DMS 273 treated with DMSO at 0.1 percent for 48 hours (cell line): ENCODE measurements at regions not wholly inside any gene's neighbourhood (a gene's known extent, or its start where the extent isn't known, plus 50 kb on each side); places are given as distances from the start of the nearest gene placed in this dataset.
"Not testable (repeated sequence)": the region's sequence is repeated elsewhere in the genome, so short reads cannot be mapped to it uniquely, and the experiment has no call there.

ENCODE experiments used
- DNase-seq: peaks from one replicate; lab custom pipeline; 2025; lab: John Stamatoyannopoulos, UW

DNA sequence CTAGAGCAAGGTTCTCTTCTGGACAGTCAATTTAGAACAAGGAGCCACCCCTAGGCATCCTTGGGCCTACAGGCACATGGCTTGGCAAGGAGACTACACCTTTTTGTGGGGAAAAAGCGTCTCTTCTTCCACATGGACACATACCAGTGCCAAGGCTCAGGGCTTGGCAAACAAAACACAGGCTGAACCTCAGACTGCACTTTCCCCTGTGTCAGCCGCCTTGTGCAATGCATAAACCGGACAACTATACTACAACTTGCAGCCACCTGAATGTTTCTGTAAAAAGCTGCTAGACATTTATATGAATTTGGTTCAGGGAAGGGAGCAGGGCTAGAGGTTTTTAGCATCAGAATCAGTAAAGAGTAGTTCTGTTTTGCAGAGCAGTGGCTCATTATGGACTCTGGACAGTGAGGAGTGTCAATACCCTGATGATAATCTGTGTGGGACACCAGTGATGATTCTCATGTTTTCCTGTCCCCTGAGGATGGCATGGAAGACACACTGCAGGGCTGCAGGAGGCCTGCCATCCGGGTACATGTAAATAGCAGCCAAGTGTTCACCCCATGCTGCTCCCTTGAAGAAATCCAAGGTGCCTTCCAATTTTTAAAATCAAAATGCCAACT is 118.9 kb downstream of the GATA3 start:
- DNase-seq = no peak

DNA sequence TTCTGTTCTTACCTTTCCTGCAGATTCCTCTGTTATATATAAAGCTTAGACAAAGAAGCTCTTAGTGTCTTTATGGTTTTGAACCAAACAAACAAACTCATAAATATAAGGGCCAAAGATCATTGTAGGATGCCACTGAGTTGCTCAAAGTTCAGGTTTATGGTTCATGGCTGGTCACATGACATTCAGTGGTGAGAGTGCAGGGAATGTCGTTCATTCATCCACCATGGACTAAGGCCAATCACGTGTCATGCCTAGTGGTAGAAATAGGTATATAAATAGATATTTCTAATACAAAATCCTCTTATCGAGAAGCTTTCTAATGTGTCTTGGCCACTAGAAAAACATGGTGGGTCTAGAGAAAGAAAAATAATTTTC is 119.4 kb downstream of the GATA3 start:
- no peak for DNase-seq

DNA sequence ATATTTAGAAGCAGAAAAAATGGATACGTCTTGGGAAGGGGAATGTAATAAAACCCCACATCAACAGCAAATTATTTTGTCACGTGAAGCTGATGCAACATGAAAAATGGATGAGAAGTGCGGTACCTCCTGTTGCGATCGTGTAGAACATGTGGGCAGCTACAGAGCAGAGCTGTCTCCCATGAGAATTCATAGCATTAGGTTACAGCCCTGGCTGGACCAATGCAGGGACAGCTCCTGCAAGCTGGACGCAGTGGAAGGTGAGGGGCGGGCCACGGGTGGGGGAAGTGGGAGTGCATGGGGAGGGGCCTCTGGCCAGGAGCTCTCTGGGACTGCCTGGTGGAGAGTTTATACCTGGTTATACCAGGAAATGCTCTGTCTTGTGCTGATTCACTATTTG is 120.3 kb downstream of the GATA3 start:
- DNase-seq = no peak

DNA sequence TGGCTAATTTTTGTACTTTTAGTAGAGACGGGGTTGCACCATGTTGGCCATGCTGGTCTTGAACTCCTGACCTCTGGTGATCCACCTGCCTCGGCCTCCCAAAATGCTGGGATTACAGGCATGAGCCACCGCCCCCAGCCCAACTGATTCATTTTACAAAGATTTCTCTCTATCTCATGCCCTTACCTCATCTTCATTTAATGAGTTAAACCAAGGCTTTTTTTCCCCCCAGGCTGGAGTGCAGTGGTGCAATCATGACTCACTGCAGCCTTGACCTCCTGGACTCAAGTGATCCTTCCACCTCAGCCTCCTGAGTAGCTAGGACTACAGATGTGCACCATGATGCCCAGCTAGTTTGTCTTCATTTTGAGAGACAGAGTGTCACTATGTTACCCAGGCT is 123.0 kb downstream of the GATA3 start:
- DNase-seq = not testable (repeated sequence)

DNA sequence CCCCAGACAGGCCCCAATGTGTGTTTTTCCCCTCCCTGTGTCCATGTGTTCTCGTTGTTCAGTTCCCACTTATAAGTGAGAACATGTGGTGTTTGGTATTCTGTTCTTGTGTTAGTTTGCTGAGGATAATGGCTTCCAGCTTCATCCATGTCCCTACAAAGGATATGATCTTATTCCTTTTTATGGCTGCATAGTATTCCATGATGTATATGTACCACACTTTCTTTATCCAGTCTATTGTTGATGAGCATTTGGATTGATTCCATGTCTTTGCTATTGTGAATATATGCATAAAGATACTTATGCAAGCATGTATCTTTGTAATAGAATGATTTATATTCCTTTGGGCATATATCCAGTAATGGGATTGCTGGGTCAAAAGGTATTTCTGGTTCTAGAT is 125.3 kb downstream of the GATA3 start:
- not testable (repeated sequence) for DNase-seq

DNA sequence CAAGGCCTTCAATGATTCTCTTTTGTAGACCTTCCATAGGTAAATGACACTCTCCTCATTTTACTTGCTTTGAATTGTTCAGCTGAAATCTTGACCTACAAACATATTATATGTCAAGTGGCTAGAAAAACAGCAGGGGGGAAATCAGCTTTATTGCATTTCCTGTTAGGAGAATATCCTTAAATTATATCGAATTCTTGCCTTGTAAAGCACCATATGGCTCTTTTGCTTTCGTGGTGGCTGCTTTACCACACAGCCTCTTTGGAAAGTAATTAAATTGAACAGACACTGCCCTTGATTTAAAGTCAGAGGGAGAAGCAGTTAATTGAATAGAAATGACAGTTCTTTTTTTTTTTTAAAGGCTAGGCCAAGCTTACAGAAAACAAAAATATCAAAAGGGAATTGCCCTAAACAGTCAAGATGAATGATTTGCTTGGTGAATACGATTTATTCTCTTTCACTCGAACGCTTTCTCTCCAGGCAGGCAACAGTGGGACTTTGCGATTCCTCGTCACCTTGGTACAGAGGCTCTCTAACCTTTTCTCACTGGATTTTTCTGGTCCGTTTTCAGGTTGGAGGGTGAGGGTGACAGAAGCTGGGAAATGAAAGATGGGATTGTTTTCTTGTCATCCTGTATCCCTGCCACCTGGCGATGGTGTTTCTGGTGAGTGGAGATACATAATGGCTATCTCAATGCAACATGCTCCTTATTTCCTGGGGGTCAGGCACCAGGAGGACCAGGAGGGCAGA is 126.0 kb downstream of the GATA3 start:
- no peak for DNase-seq

DNA sequence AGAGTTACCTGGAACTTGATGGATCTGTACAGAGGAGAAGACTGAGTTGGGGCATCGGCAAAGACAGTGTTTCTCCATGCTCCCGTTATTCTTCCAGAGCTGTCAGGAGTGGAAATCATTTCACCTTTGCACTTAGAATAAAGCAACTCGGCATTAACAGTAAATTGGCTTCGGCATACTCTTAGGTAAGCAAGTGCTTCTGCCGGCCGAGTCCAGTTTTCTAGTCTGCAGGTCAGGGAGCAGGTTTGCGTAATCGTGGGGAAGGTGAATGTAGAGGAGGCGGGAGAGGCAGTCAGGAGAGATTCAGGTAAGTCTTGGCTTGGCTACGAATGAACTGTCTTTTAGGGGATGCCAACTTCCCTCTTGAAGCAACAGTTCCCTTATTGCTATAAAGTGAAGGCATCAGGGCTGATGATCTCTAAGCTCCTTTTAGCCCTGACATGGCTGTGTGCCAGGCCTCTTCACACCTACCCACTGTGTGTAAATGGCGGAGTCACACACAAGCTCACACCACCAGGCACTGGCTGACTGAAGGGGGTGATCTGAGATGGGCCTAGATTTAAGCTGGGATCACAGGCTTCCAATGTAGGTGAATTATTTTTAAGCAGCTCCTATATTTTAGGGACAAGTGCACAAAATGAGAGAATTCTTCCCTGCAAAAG is 127.1 kb downstream of the GATA3 start:
- no peak for DNase-seq

DNA sequence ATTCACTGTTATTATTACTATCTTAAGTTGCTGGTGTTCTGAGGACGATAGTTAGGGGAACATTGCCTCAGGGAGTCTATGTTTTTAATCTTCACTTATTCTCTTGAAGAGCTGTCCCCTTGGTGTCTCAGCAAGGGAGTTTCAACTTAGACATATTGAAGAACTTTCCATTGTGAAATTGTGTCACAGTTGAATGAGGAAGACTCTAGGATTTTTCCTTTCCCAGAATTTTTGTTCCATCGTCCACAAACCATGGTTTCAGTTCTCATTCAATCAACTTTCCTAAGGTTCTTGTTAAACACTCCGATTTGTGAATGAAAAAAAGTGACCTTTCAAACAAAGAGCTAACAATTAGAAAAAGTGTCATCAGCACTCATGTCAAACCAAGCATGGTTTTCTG is 128.3 kb downstream of the GATA3 start:
- no peak for DNase-seq

DNA sequence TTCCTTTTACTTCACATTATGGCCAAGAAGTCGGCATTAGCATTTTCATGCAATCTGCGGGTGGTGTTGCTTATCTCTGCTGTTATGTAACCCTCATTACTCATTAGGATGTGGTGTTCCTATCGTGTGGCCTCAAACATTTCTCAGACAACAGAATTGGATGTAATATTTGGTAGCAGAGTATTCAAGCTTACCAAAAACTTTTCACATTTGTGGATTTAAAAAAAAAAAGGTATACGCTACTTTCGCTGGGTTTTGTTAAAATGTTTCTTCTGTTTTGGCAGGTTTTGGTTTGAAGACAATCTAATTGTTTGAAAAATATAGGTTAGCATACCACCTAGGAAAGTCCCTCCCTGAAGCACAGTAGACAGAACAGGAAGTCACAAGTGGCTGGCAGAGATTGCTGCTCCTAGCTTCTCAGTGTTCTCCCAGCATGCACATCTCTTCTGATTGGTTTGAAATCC is 128.8 kb downstream of the GATA3 start:
- DNase-seq = no peak

DNA sequence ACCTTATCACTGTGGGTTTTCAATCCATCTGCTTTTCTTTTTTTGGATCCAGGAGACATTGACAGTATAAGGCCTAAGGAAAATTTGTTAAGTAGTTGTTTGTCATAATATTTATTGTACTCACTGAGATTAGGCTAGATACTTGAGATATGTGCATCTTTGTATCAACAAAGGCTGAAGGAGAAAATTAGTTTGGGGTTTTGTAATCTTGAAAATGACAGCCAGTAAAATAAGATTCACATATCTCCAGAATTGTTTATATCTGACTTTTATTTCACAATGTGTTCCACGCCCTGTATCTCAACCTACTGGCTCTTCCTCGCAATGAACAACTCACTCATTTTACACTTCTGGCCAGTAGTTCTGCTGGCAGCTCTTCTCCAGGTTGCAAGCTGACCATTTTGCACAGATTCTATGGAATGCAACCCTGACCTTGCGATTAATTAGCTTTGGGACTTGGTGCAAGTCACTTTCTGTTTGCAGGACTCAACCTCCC is 132.7 kb downstream of the GATA3 start:
- DNase-seq = no peak

DNA sequence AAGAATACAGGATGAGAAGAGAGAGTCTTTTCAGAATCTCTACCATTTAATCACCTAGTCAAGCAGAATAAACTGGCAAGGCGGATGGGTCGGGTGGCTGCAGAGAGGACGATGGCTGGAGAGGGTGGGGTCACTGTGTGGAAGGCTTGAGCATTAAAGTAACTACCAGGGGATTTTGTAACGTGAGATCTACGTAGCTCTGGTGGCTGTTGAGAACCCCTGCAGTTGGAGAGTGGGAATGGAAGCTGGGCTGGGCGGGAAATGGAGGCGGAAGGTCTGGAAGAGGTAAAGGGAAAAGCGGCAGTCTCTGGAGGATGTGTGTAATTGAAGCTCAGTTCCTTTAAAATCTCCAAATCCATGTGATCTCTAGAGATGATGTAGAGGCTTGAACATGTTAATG is 135.0 kb downstream of the GATA3 start:
- DNase-seq = no peak

DNA sequence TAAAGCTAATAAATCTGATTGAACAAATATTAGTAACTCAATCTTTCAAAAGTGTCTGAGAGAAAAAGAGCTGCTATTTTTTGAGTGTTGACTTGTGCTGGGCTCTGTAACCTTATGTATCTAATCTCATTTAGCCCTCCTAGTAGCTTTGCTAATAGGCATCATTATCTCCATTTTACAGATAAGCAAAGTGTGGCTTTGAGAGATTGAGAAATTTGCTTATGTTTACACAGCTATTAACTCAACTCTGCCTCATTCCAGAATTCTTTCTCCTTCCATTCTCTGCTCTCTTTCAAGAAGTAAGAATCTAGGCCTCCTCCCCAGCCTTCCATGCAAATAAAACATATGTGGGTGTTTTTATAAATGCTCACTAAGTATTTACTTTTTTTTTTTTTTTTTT is 137.8 kb downstream of the GATA3 start:
- no peak for DNase-seq

DNA sequence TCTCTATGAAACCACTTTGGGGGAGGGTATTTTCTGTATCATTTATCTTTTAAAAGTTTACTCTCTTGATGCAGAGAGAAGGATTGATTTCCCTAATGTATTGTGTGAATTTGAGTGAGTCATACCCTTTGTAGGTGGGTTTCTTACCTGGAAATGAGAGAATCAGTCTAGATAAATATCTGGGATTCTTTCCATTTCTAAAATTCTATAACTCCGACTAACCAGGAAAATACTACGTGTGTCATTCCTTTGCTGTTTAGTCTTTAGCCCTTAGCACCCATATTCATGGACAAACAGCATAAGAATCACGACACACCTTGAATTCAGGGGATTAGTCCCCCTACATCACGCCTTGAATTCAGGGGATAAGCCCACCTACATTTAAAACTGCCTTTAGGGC is 139.1 kb downstream of the GATA3 start:
- DNase-seq = no peak

DNA sequence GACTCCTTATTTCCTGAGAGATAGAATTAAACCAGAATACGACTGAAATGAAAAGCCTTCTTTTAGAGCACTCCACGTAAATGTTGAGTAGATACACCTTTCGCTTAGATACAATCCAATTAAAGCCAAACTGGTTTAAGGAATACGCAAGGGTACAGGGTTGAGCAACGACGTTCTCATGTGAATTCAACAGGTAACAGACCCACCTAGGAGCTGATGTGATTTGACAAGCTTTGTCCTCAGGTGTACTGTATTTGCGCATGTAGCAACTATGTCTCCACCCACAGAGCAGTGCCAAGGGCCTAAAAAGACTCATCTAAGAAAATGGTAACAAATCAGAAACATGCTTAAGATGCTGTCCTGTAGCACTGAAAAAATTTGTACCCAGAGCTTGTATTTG is 139.6 kb downstream of the GATA3 start:
- no peak for DNase-seq

DNA sequence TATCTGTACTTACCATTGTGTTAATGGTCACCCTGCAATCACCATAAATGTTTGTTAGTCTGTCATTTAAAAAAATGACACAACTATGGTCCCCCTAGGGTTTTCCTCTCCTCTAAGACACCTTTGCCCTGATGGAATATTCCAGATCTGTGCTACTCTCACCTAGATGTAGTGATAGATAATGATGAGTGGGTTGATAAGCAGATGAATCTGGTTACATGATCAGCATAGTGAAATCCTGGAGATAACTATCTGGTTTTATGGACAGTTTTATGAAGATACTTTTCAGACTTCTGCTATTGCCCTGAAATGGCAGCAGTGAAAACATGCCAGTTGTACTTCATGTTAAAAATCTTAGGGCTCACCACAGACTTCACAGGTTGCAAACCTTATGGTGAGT is 152.4 kb downstream of the GATA3 start:
- no peak for DNase-seq

DNA sequence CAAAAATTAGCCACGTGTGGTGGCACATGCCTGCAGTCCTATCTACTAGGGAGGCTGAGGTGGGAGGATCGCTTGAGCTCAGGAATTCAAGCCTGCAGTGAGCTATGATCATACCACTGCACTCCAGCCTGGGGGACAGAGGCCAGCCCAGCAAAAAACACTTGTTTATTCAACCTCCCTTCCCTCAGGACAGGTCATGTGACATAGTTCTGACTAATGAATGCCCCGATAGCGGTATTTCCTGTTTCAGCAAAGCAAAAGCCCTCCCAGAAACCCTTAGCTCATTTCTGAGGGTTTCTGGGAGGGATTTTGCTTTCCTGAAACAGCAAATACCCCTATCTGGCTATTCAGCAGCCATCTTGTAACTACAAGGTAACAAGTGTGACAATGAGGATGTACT is 157.1 kb downstream of the GATA3 start:
- DNase-seq = no peak

DNA sequence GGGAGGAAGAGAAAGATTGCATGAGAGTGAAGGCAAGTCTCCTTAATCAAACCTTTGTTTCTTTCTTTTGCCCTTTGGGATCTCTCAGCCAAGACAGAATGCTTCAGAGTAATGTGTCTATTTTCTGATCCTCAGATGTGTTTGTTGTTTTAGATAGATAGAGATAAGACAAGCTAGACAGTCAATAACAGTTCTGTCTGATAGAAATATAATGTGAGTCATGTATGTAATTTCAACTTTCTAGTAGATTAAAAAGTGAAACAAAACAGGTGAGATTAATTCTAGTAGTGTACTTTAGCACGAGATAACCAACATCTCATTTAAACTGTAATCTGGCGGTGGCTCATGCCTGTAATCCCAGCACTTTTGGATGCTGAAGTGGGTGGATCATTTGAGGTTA is 159.2 kb downstream of the GATA3 start:
- no peak for DNase-seq

DNA sequence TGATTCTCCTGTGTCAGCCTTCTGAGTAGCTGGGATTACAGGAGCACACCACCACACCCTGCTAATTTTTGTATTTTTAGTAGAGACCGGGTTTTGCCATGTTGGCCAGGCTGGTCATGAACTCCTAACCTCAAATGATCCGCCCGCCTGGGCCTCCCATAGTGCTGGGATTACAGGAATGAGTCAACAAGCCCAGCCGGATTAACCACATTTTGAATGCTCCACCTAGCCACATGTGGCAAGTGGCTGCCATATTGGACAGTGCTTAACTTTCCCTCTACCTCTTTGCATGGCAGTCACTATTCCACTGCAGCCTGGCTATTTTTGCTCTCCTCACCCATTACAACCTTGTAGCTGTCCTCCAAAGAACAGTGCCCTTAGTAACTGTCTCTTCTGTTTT is 160.1 kb downstream of the GATA3 start:
- no peak for DNase-seq

DNA sequence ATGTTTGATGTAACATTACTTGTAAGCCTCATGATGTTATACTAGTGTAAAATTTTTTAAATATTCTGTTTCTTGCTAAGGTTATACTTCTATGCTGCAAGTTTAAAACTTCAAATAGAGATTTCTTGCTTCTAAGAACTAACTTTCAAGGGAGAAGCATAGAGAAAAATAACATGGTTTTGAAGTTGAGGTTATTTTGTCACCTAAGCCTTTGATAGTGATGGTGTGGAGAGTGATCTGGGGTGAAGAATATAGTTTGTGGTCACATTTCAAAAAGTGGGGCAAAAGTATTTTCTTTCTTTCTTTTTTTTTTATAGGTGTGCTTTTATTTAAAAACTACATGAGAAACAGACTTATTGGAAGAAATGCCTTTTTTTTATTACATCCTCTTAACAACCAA is 162.4 kb downstream of the GATA3 start:
- DNase-seq = no peak

DNA sequence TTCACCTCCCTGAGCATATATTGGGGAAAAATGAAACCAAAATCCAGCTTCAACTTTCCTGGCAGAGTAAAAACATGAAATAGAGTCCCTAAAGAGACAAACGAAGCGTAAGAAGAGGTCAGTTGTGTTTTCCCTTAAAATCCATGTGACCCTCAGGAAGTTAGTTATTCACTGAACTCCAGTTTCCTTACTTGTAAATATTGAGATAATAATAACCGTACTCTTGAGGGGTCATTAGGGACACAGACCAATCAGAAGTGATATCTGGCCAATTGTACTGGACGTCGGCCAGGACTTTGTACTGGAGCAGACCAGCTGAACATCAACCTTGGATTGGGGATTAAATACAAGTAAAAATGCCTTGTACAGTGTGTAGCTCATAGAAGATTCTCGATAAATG is 167.0 kb downstream of the GATA3 start:
- DNase-seq = no peak

DNA sequence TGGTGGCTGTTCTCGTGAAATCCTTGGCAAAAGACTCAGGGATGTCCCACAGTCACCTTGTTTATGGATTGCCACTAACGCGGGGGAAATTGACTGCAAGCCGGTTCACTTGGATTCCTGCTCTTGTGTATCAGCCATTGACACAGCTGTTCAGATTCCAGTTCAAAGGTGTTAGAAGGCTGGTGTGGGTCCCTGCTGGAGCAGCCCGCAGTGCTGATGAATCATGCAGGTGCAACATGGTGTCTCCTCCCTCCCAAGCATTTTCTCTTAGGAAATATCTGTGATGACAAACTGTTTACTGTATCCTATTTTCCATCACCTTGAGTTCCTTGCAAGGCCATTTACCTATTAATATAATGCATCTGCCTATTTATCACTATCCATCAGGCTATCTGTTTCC is 170.1 kb downstream of the GATA3 start:
- no peak for DNase-seq

DNA sequence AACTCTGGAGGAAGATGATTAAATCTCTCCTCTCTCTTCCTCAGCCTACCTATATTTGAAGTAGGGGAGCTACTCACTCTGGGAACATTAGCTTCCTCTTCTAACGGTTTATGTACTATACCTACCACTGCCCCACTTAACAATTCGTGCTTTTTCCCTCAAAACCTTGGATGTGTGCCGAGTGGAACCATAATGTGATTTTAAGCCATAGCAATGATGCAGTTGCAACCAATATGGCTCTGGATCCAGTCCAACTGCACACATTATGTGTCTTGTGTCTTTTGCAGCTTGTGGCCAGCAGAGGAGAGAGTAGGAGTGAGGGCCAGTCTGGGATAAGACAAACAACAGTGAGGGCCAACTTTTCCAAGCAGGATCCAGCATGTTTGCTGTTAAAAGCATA is 170.7 kb downstream of the GATA3 start:
- DNase-seq = no peak

DNA sequence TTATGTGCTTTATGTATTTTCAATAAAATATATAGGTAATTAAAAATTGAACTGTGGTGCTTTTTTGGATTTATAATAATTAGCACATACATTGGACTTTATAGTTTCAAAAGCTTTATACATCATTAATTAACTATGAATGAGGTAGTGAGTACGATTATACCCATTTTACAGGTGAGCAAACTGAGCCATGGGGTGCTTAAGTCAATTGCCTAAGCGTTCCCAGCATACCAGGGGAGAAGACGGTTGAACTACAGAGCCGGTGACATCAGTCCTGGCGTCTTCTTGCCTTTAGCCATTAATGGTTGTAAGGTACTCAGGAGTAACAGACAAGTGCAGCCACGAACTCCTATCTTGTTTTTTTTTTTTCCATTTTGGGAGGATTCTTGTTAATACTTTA is 172.8 kb downstream of the GATA3 start:
- DNase-seq = no peak
